ENCODE measurements at regions not wholly inside any gene's neighbourhood (a gene's known extent, or its start where the extent isn't known, plus 50 kb on each side); places are given as distances from the start of the nearest gene placed in this dataset.

GRCh38 chr6:126811321-126811720 is 307.1 kb upstream of the RSPO3 start:
- TF ChIP-seq CTCF (IDR thresholded peaks at IDR 0.05) (no peak), POLR2A (IDR thresholded peaks at IDR 0.05) (no peak), EP300 (IDR thresholded peaks at IDR 0.05) (no peak)
